GM12891 (cell line): ENCODE measurements at regions not wholly inside any gene's neighbourhood (a gene's known extent, or its start where the extent isn't known, plus 50 kb on each side); places are given as distances from the start of the nearest gene placed in this dataset.
"Not testable (repeated sequence)": the region's sequence is repeated elsewhere in the genome, so short reads cannot be mapped to it uniquely, and the experiment has no call there.

ENCODE experiments used
- DNase-seq: peaks from one replicate; pipeline ENCODE4 v3.0.0; 2011; ENCODE audit warnings: low spot score; ENCODE audit not compliant: insufficient read length
- FAIRE-seq: peaks from 2 replicates; lab custom pipeline; 2011; peaks lifted over from hg19 to GRCh38; lab: Jason Lieb, UNC
- PAX5 ChIP-seq: IDR thresholded peaks from 2 replicates; pipeline ENCODE4 v1.6.1; 2011; ENCODE audit warnings: low read length, moderate library complexity, mild to moderate bottlenecking; ENCODE audit not compliant: insufficient read depth, severe bottlenecking
- POLR2A ChIP-seq: IDR thresholded peaks from 2 replicates; pipeline ENCODE4 v1.6.1; 2011; ENCODE audit warnings: low read depth, low read length, control low read depth
- POLR2AphosphoS5 ChIP-seq: IDR thresholded peaks from 2 replicates; pipeline ENCODE4 v1.6.1; 2011; ENCODE audit warnings: low read depth, low read length, control low read depth
- POU2F2 ChIP-seq: IDR thresholded peaks from 2 replicates; pipeline ENCODE4 v1.6.1; 2011; ENCODE audit warnings: low read depth, mild to moderate bottlenecking, control low read depth, low read length, moderate library complexity
- SPI1 ChIP-seq: IDR thresholded peaks from 2 replicates; pipeline ENCODE4 v1.6.1; 2011; ENCODE audit warnings: low read depth, low read length, control low read depth
- TAF1 ChIP-seq: IDR thresholded peaks from 2 replicates; pipeline ENCODE4 v1.6.1; 2011; ENCODE audit warnings: low read depth, low read length, control low read depth

GRCh38 chr6:20340068-20340848 lies 61.4 kb upstream of the E2F3 start:
- no peak for DNase-seq

GRCh38 chr6:20341096-20341495 lies 60.6 kb upstream of the E2F3 start:
- FAIRE-seq (no peak), DNase-seq (no peak)
- TF ChIP-seq POU2F2 (no peak), POLR2AphosphoS5 (no peak)

More at GRCh38 chr6:20340068-20340848, 61.4 kb upstream of the E2F3 start:
- FAIRE-seq: no peak
- TF ChIP-seq POLR2AphosphoS5: no peak
- TF ChIP-seq SPI1: no peak
- TF ChIP-seq TAF1: no peak
- TF ChIP-seq POU2F2: no peak
- TF ChIP-seq POLR2A: no peak
- TF ChIP-seq PAX5: no peak

- FAIRE-seq (no peak), DNase-seq (no peak)
- TF ChIP-seq POU2F2 (no peak), TAF1 (no peak), SPI1 (no peak), POLR2A (no peak)
These were observed 60.1 kb upstream of the E2F3 start for GRCh38 chr6:20341564-20341963.

GRCh38 chr6:20346948-20347347 lies 54.7 kb upstream of the E2F3 start:
- FAIRE-seq, DNase-seq: not testable (repeated sequence)

GRCh38 chr6:20348041-20348440 lies 53.6 kb upstream of the E2F3 start:
- DNase-seq: no peak
- FAIRE-seq: no peak
- TF ChIP-seq POLR2A (no peak), SPI1 (no peak), POLR2AphosphoS5 (no peak), PAX5 (no peak), TAF1 (no peak), POU2F2 (no peak)

- DNase-seq (no peak), FAIRE-seq (no peak)
- no peak for TF ChIP-seq PAX5
These were observed 52.5 kb upstream of the E2F3 start for GRCh38 chr6:20349225-20349624.

- no peak for TF ChIP-seq POU2F2
- TF ChIP-seq PAX5: no peak
- no peak for TF ChIP-seq SPI1
- no peak for TF ChIP-seq POLR2AphosphoS5
- TF ChIP-seq POLR2A: no peak
- TF ChIP-seq TAF1: no peak
- no peak for FAIRE-seq
- DNase-seq: no peak
These were observed 51.5 kb upstream of the E2F3 start for GRCh38 chr6:20350215-20350614.

GRCh38 chr6:20351534-20351933 lies 50.1 kb upstream of the E2F3 start:
- DNase-seq (no peak), FAIRE-seq (no peak)
- TF ChIP-seq SPI1: no peak
- no peak for TF ChIP-seq POLR2A
- no peak for TF ChIP-seq PAX5
- TF ChIP-seq POU2F2: no peak
- TF ChIP-seq POLR2AphosphoS5: no peak
- TF ChIP-seq TAF1: no peak
